ENCODE measurements at regions not wholly inside any gene's neighbourhood (a gene's known extent, or its start where the extent isn't known, plus 50 kb on each side); places are given as distances from the start of the nearest gene placed in this dataset.
"Not testable (repeated sequence)": the region's sequence is repeated elsewhere in the genome, so short reads cannot be mapped to it uniquely, and the experiment has no call there.

DNA sequence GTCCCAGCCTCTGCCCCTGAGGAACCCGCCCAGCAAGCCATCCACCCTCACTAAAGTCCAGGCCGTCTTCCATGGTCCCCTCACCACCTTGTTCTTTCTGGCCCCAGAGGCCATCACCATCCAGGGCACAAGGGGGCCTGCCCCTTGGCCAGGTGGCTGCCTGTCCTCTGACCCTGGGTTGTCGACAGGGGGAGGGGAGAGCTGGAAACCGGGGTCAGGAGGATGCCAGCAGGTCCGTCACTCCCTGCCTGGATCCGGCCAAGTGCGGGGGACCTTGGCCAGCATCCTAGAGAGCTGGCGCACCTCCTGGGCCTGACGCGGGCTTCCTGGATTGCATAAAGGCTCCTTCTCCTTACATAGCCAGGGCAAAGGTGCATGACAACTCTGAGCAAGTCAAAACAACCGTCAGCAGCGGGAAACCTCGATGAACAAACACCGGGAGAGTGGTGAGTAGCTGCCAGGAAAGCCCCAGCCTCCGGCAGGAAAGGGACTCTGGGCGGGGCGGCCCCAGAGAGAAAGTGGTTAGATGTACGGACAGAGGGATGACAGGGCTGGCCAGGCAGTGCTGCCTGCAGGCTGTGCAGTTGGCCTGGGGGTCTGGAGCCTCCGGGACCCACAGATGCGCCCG is 4461.2 kb upstream of the TPTE start:
- not testable (repeated sequence) for DNase-seq (ENCODE audit: low read depth in 2 of 2); H3K9ac ChIP-seq (ENCODE audit: insufficient read depth, low read length); H3K27me3 ChIP-seq (ENCODE audit: control insufficient read depth, insufficient read depth, low read length); H4K20me1 ChIP-seq (ENCODE audit: control insufficient read depth, extremely low read depth, insufficient read depth, low read length); H3K4me2 ChIP-seq (ENCODE audit: extremely low read depth, insufficient read depth, low read length); H3K79me2 ChIP-seq (ENCODE audit: control insufficient read depth, insufficient read depth, low read length); H3K27ac ChIP-seq (ENCODE audit: insufficient read depth, low read length); H3K36me3 ChIP-seq (ENCODE audit: control insufficient read depth, insufficient read depth, low read length); H3K9me3 ChIP-seq (ENCODE audit: control insufficient read depth, insufficient read depth, low read depth, low read length); H3K4me1 ChIP-seq (ENCODE audit: control insufficient read depth, extremely low read depth, insufficient read depth, low read length); H2AFZ ChIP-seq (ENCODE audit: low read length); H3K4me3 ChIP-seq (replicated peaks in 1 of 4; ENCODE audit: control extremely low read depth in 1 of 4, insufficient read depth in 1 of 4, low read depth in 3 of 4, low read length in 4 of 4)

- not testable (repeated sequence) for H3K27ac ChIP-seq (ENCODE audit: insufficient read depth, low read length); H3K36me3 ChIP-seq (ENCODE audit: control insufficient read depth, insufficient read depth, low read length); DNase-seq (ENCODE audit: low read depth in 2 of 2); H3K79me2 ChIP-seq (ENCODE audit: control insufficient read depth, insufficient read depth, low read length); H3K4me2 ChIP-seq (ENCODE audit: extremely low read depth, insufficient read depth, low read length); H4K20me1 ChIP-seq (ENCODE audit: control insufficient read depth, extremely low read depth, insufficient read depth, low read length); H3K27me3 ChIP-seq (ENCODE audit: control insufficient read depth, insufficient read depth, low read length); H3K9me3 ChIP-seq (ENCODE audit: control insufficient read depth, insufficient read depth, low read depth, low read length); H3K4me1 ChIP-seq (ENCODE audit: control insufficient read depth, extremely low read depth, insufficient read depth, low read length); H2AFZ ChIP-seq (ENCODE audit: low read length); H3K9ac ChIP-seq (ENCODE audit: insufficient read depth, low read length); H3K4me3 ChIP-seq (replicated peaks in 1 of 4; ENCODE audit: control extremely low read depth in 1 of 4, insufficient read depth in 1 of 4, low read depth in 3 of 4, low read length in 4 of 4)
Measured at GRCh38 chr21:6066320-6066985, 4454.9 kb upstream of the TPTE start.

GRCh38 chr21:6068098-6068831 is 4453.1 kb upstream of the TPTE start:
- DNase-seq (ENCODE audit: low read depth in 2 of 2) = not testable (repeated sequence)

GRCh38 chr21:6070213-6070612 is 4451.2 kb upstream of the TPTE start:
- not testable (repeated sequence) for H3K27me3 ChIP-seq (ENCODE audit: control insufficient read depth, insufficient read depth, low read length); H4K20me1 ChIP-seq (ENCODE audit: control insufficient read depth, extremely low read depth, insufficient read depth, low read length); H2AFZ ChIP-seq (ENCODE audit: low read length); H3K4me1 ChIP-seq (ENCODE audit: control insufficient read depth, extremely low read depth, insufficient read depth, low read length); H3K9ac ChIP-seq (ENCODE audit: insufficient read depth, low read length); H3K36me3 ChIP-seq (ENCODE audit: control insufficient read depth, insufficient read depth, low read length); H3K9me3 ChIP-seq (ENCODE audit: control insufficient read depth, insufficient read depth, low read depth, low read length); H3K79me2 ChIP-seq (ENCODE audit: control insufficient read depth, insufficient read depth, low read length); H3K4me2 ChIP-seq (ENCODE audit: extremely low read depth, insufficient read depth, low read length); H3K4me3 ChIP-seq (replicated peaks in 1 of 4; ENCODE audit: control extremely low read depth in 1 of 4, insufficient read depth in 1 of 4, low read depth in 3 of 4, low read length in 4 of 4); H3K27ac ChIP-seq (ENCODE audit: insufficient read depth, low read length); DNase-seq (ENCODE audit: low read depth in 2 of 2)

More at GRCh38 chr21:6068098-6068831, 4453.1 kb upstream of the TPTE start:
- H2AFZ ChIP-seq (ENCODE audit: low read length); H3K9me3 ChIP-seq (ENCODE audit: control insufficient read depth, insufficient read depth, low read depth, low read length); H3K79me2 ChIP-seq (ENCODE audit: control insufficient read depth, insufficient read depth, low read length); H4K20me1 ChIP-seq (ENCODE audit: control insufficient read depth, extremely low read depth, insufficient read depth, low read length); H3K9ac ChIP-seq (ENCODE audit: insufficient read depth, low read length); H3K4me1 ChIP-seq (ENCODE audit: control insufficient read depth, extremely low read depth, insufficient read depth, low read length); H3K27me3 ChIP-seq (ENCODE audit: control insufficient read depth, insufficient read depth, low read length); H3K4me3 ChIP-seq (replicated peaks in 1 of 4; ENCODE audit: control extremely low read depth in 1 of 4, insufficient read depth in 1 of 4, low read depth in 3 of 4, low read length in 4 of 4); H3K4me2 ChIP-seq (ENCODE audit: extremely low read depth, insufficient read depth, low read length); H3K36me3 ChIP-seq (ENCODE audit: control insufficient read depth, insufficient read depth, low read length); H3K27ac ChIP-seq (ENCODE audit: insufficient read depth, low read length): not testable (repeated sequence)

GRCh38 chr21:6072691-6073090 is 4448.7 kb upstream of the TPTE start:
- H3K4me2 ChIP-seq (ENCODE audit: extremely low read depth, insufficient read depth, low read length); H2AFZ ChIP-seq (ENCODE audit: low read length); H3K27me3 ChIP-seq (ENCODE audit: control insufficient read depth, insufficient read depth, low read length); H3K79me2 ChIP-seq (ENCODE audit: control insufficient read depth, insufficient read depth, low read length); H3K36me3 ChIP-seq (ENCODE audit: control insufficient read depth, insufficient read depth, low read length); DNase-seq (ENCODE audit: low read depth in 2 of 2); H3K9me3 ChIP-seq (ENCODE audit: control insufficient read depth, insufficient read depth, low read depth, low read length); H3K9ac ChIP-seq (ENCODE audit: insufficient read depth, low read length); H3K27ac ChIP-seq (ENCODE audit: insufficient read depth, low read length); H3K4me3 ChIP-seq (replicated peaks in 1 of 4; ENCODE audit: control extremely low read depth in 1 of 4, insufficient read depth in 1 of 4, low read depth in 3 of 4, low read length in 4 of 4); H3K4me1 ChIP-seq (ENCODE audit: control insufficient read depth, extremely low read depth, insufficient read depth, low read length); H4K20me1 ChIP-seq (ENCODE audit: control insufficient read depth, extremely low read depth, insufficient read depth, low read length): not testable (repeated sequence)

- H3K9ac ChIP-seq (ENCODE audit: insufficient read depth, low read length); H3K4me2 ChIP-seq (ENCODE audit: extremely low read depth, insufficient read depth, low read length); H3K36me3 ChIP-seq (ENCODE audit: control insufficient read depth, insufficient read depth, low read length); H3K4me3 ChIP-seq (replicated peaks in 1 of 4; ENCODE audit: control extremely low read depth in 1 of 4, insufficient read depth in 1 of 4, low read depth in 3 of 4, low read length in 4 of 4); H3K4me1 ChIP-seq (ENCODE audit: control insufficient read depth, extremely low read depth, insufficient read depth, low read length); H3K27ac ChIP-seq (ENCODE audit: insufficient read depth, low read length); H2AFZ ChIP-seq (ENCODE audit: low read length); H3K27me3 ChIP-seq (ENCODE audit: control insufficient read depth, insufficient read depth, low read length); H3K9me3 ChIP-seq (ENCODE audit: control insufficient read depth, insufficient read depth, low read depth, low read length); H4K20me1 ChIP-seq (ENCODE audit: control insufficient read depth, extremely low read depth, insufficient read depth, low read length); H3K79me2 ChIP-seq (ENCODE audit: control insufficient read depth, insufficient read depth, low read length); DNase-seq (ENCODE audit: low read depth in 2 of 2): not testable (repeated sequence)
Measured at GRCh38 chr21:6073993-6074705, 4447.2 kb upstream of the TPTE start.
